Smooth muscle cell (in vitro differentiated cells): ENCODE measurements at regions not wholly inside any gene's neighbourhood (a gene's known extent, or its start where the extent isn't known, plus 50 kb on each side); places are given as distances from the start of the nearest gene placed in this dataset.

Experiments used
- DNase-seq: peaks from one replicate; lab custom pipeline; 2025; ENCODE audit not compliant: unreplicated experiment; lab: John Stamatoyannopoulos, UW
- H2AFZ ChIP-seq: fragments of 200-600 bp; sonication (generic); 2 replicates; pipeline ENCODE4 v1.6.0; 2016; ENCODE audit warnings: antibody characterized with exemption, low read depth, mild to moderate bottlenecking
- H3F3A ChIP-seq: fragments of 200-600 bp; sonication (generic); 2 replicates; pipeline ENCODE4 v1.6.0; 2017; ENCODE audit warnings: antibody characterized with exemption, low read depth
- H3K27ac ChIP-seq: fragments of 200-600 bp; sonication (generic); 2 replicates; pipeline ENCODE4 v1.5.1; 2016; ENCODE audit warnings: low read depth, mild to moderate bottlenecking
- H3K27me3 ChIP-seq: fragments of 200-600 bp; sonication (generic); 2 replicates; pipeline ENCODE4 v1.6.1; 2016; ENCODE audit warnings: low read depth, mild to moderate bottlenecking
- H3K36me3 ChIP-seq: fragments of 200-600 bp; sonication (generic); 2 replicates; pipeline ENCODE4 v1.5.1; 2016; ENCODE audit warnings: low read depth
- H3K4me1 ChIP-seq: fragments of 200-600 bp; sonication (generic); 2 replicates; pipeline ENCODE4 v1.5.1; 2016; ENCODE audit warnings: low read depth
- H3K4me2 ChIP-seq: fragments of 200-600 bp; sonication (generic); 2 replicates; pipeline ENCODE4 v1.6.0; 2016; ENCODE audit warnings: mild to moderate bottlenecking
- H3K4me3 ChIP-seq: fragments of 200-600 bp; sonication (generic); 2 replicates; pipeline ENCODE4 v1.5.1; 2016; ENCODE audit warnings: mild to moderate bottlenecking
- H3K79me2 ChIP-seq: fragments of 200-600 bp; sonication (generic); 2 replicates; pipeline ENCODE4 v1.6.0; 2016; ENCODE audit warnings: low read depth, mild to moderate bottlenecking
- H3K9ac ChIP-seq: fragments of 200-600 bp; sonication (generic); 2 replicates; pipeline ENCODE4 v1.6.0; 2016; ENCODE audit warnings: low read depth
- H3K9me3 ChIP-seq: fragments of 200-600 bp; sonication (generic); replicated peaks from 2 replicates; pipeline ENCODE4 v1.5.1; 2016; ENCODE audit warnings: low read depth
- H4K20me1 ChIP-seq: fragments of 200-600 bp; sonication (generic); 2 replicates; pipeline ENCODE4 v1.6.0; 2016; ENCODE audit warnings: low read depth
- WGBS: methylation state at CpG from one replicate; pipeline ENCODE4 v1.1.7; 2016; ENCODE audit warnings: low lambda C conversion rate; 5-methylcytosine and 5-hydroxymethylcytosine counted together
- TF ChIP-seq, protein P1 (sequence below): fragments of 200-600 bp; sonication (generic); IDR thresholded peaks from 2 replicates; pipeline ENCODE4 v1.5.1; 2017; ENCODE audit warnings: borderline replicate concordance, mild to moderate bottlenecking, antibody characterized with exemption; ENCODE audit not compliant: insufficient read depth, poor library complexity, severe bottlenecking

DNA sequence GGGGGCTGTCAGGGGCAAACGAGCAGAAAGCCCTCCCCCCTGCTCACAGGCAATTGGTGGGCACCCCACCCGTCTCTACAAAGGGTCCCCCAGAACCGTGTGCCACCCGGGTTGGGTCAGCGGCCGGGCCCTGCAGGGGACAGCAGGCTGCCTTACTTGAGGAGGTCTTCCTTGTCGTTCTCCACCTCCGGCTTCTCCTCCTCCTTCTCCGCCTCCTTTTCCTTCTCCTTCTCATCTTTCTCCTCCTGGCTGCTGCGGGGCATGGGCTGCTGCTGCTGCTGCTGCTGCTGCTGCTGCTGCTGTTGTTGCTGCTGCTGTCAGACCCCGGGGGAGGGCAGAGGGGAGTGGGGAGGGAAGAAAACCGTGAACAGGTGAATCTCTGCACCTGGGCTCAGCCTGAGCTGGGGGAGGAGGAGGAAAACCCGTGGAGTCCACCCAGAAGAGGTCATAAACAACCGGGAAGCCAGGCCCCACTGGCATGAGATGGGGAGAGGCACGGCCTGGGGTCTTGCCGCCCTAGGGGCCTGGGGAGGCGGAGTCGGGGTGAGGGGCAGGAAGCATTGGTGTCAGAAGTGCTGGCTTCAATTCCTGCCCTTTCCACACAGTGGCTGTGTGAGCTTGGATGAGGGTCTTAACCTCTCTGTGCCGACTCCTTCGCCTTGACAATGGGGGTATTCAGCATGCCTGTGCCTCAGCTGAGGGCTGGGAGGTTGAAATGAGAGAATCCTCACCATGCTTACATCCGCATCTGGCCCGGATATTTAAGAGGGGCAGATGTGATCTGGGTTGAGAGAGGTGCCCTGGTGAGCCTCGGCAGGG lies 107.6 kb downstream of the RFLNA start:
- Histone ChIP-seq H3K4me3 (no peak overlapping the region), H3K4me1 (no peaks in the 10 kb centered on the region), H3K79me2 (peaks cover 49% of the 10 kb centered on the region), H3K9ac (no peak overlapping the region), H2AFZ (no peak overlapping the region), H3K27ac (no peak overlapping the region), H3K9me3 (no peaks in the 10 kb centered on the region), H3K4me2 (no peak overlapping the region), H3F3A (no peaks in the 10 kb centered on the region), H3K27me3 (no peaks in the 10 kb centered on the region), H3K36me3 (no peaks in the 10 kb centered on the region), H4K20me1 (peaks cover 94% of the 10 kb centered on the region)
- DNase-seq = no peak
- TF ChIP-seq, protein P1, sequence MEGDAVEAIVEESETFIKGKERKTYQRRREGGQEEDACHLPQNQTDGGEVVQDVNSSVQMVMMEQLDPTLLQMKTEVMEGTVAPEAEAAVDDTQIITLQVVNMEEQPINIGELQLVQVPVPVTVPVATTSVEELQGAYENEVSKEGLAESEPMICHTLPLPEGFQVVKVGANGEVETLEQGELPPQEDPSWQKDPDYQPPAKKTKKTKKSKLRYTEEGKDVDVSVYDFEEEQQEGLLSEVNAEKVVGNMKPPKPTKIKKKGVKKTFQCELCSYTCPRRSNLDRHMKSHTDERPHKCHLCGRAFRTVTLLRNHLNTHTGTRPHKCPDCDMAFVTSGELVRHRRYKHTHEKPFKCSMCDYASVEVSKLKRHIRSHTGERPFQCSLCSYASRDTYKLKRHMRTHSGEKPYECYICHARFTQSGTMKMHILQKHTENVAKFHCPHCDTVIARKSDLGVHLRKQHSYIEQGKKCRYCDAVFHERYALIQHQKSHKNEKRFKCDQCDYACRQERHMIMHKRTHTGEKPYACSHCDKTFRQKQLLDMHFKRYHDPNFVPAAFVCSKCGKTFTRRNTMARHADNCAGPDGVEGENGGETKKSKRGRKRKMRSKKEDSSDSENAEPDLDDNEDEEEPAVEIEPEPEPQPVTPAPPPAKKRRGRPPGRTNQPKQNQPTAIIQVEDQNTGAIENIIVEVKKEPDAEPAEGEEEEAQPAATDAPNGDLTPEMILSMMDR = no peak
- WGBS = 87% methylated on average over 23 of the region's 23 CpGs

GRCh38 chr12:124401704-124402221 lies 106.9 kb downstream of the RFLNA start:
- Histone ChIP-seq H3K4me1 (no peaks in the 10 kb centered on the region), H3K9ac (no peak overlapping the region), H3K27ac (no peak overlapping the region), H3K79me2 (peaks cover 47% of the 10 kb centered on the region), H3K27me3 (no peaks in the 10 kb centered on the region), H3K4me3 (no peak overlapping the region), H4K20me1 (peaks cover 94% of the 10 kb centered on the region), H2AFZ (no peak overlapping the region), H3K4me2 (no peak overlapping the region), H3K9me3 (no peaks in the 10 kb centered on the region), H3K36me3 (no peaks in the 10 kb centered on the region), H3F3A (no peaks in the 10 kb centered on the region)
- 92% methylated on average over 15 of the region's 15 CpGs for WGBS
- TF ChIP-seq, protein P1 = no peak
- no peak for DNase-seq

GRCh38 chr12:124400124-124400523 lies 105.2 kb downstream of the RFLNA start:
- 96% methylated on average over 10 of the region's 10 CpGs for WGBS
- DNase-seq = no peak
- H3K9me3 ChIP-seq = no peaks in the 10 kb centered on the region
- no peak overlapping the region for H2AFZ ChIP-seq
- H3F3A ChIP-seq = peaks cover 5% of the 10 kb centered on the region
- no peaks in the 10 kb centered on the region for H3K4me1 ChIP-seq
- H3K4me3 ChIP-seq = no peak overlapping the region
- no peak overlapping the region for H3K9ac ChIP-seq
- peaks cover 94% of the 10 kb centered on the region for H4K20me1 ChIP-seq
- TF ChIP-seq, protein P1 = no peak
- no peak overlapping the region for H3K27ac ChIP-seq
- H3K79me2 ChIP-seq = peaks cover 32% of the 10 kb centered on the region
- no peaks in the 10 kb centered on the region for H3K27me3 ChIP-seq
- no peak overlapping the region for H3K4me2 ChIP-seq
- no peaks in the 10 kb centered on the region for H3K36me3 ChIP-seq
